Small intestine (tissue), 7 donors: ENCODE measurements at regions not wholly inside any gene's neighbourhood (a gene's known extent, or its start where the extent isn't known, plus 50 kb on each side); places are given as distances from the start of the nearest gene placed in this dataset.
A peak's percentile ranks its signal among the peaks of the same experiment; 100 is the strongest.

ENCODE experiments used
- DNase-seq, 2 donors: peaks; one replicate each; pipeline versions ENCODE4 v3.0.0 to v3.0.0-alpha.2; 2013
- FAIRE-seq: peaks from 2 replicates; lab custom pipeline; 2012; peaks lifted over from hg19 to GRCh38; lab: Jason Lieb, UNC
- H3K27ac ChIP-seq, 3 donors: one replicate each; pipeline ENCODE4 v1.5.1; 2013; ENCODE audit warnings: low read length in 2 of 3, mild to moderate bottlenecking in 2 of 3, control low read depth in 1 of 3, inconsistent platforms in 1 of 3, low read depth in 1 of 3, moderate library complexity in 1 of 3
- H3K27me3 ChIP-seq, 3 donors: one replicate each; pipeline ENCODE4 v1.6.1; 2013; ENCODE audit warnings: low read length in 3 of 3, inconsistent platforms in 1 of 3; ENCODE audit not compliant: control insufficient read depth in 3 of 3, insufficient read depth in 3 of 3
- H3K36me3 ChIP-seq, 3 donors: one replicate each; pipeline ENCODE4 v1.6.1; 2013; ENCODE audit warnings: low read length in 3 of 3, inconsistent platforms in 1 of 3, low read depth in 1 of 3, mild to moderate bottlenecking in 1 of 3, moderate library complexity in 1 of 3; ENCODE audit not compliant: control insufficient read depth in 3 of 3, insufficient read depth in 2 of 3
- H3K4me1 ChIP-seq, 3 donors: one replicate each; pipeline ENCODE4 v1.6.1; 2013; ENCODE audit warnings: low read length in 2 of 3, inconsistent platforms in 1 of 3, low read depth in 1 of 3, mild to moderate bottlenecking in 1 of 3, moderate library complexity in 1 of 3; ENCODE audit not compliant: control insufficient read depth in 3 of 3, insufficient read depth in 2 of 3
- H3K4me3 ChIP-seq, 3 donors: one replicate each; pipeline ENCODE4 v1.5.1; 2013; ENCODE audit warnings: low read length in 3 of 3, control low read depth in 1 of 3, inconsistent platforms in 1 of 3, low read depth in 1 of 3, mild to moderate bottlenecking in 1 of 3, moderate library complexity in 1 of 3
- H3K9me3 ChIP-seq, 2 donors: one replicate each; pipeline ENCODE4 v1.6.1; 2013; ENCODE audit warnings: low read depth in 1 of 2, low read length in 1 of 2; ENCODE audit not compliant: control insufficient read depth in 2 of 2, insufficient read depth in 1 of 2
- WGBS, 3 donors: extraction: QIAGEN DNeasy Blood & Tissue Kit; methylation state at CpG; one replicate each; pipeline ENCODE4 v1.1.7; 2013; 5-methylcytosine and 5-hydroxymethylcytosine counted together
- donor health status: healthy with polysubstance abuse.
- donor health status: control.
- donor health status: control.
- donor health status: Bipolar disorder and iron deficiency.
- donor health status: healthy.

DNA sequence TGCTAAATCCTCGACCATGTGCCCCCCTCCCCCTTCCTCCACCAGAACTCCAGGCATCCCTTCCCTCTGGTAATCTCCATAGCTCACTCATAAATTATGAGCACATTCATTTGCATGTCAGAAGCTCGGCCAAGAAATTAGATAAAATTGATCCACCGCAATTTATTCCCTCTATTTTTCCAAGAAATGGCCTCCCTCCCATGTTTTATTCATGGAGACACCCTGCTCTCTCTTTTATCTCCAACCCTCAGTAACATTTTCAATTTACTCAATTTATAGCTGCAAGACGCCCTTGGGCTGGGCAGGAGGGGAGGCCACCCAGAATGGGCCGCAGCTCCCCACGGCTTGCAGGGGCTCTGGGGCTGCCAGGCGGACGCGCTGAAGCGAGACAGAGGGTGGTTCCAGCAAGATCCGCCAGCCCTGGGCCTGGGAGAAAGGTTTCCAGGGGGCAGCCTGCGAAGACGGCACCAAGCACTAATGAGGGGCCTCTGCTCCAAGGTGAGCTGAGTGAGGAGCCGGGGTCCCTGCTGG is 54.7 kb upstream of the ZNF423 start:
- peaks cover 0 to 6% of the 10 kb centered on the region in 2 donors for H3K9me3 ChIP-seq
- no peaks in the 10 kb centered on the region for H3K36me3 ChIP-seq
- WGBS, 3 donors: 75 to 77% (median 76%) methylated on average over 14 of the region's 14 CpGs
- peaks cover 0 to 12% (median 0%) of the 10 kb centered on the region in 3 donors for H3K4me1 ChIP-seq
- FAIRE-seq (no peak), DNase-seq (no peak)
- H3K27me3 ChIP-seq: peaks cover 0 to 2% (median 0%) of the 10 kb centered on the region in 3 donors
- H3K4me3 ChIP-seq: no peak overlapping the region
- H3K27ac ChIP-seq: no peak overlapping the region

DNA sequence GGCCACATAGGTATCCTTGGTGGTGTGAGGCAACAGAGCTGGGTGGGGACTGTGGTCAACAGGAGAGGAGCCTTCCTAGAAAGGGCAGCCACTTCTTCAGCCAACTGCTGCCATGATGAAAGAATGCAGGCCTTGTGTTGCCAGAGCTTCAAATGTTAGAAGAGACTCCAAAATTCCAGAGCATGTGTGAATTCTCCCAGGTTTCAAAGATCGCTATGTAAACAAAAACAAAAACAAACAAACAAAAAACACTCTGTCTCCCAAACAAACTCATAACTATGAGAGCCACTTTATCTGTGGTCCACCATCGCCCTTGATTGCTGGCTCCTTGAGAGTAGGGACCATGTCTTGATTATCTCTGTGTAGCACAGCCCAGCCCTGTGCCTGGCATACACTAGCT is 55.5 kb upstream of the ZNF423 start:
- Histone ChIP-seq H3K27me3 (peaks cover 0 to 2% (median 0%) of the 10 kb centered on the region in 3 donors), H3K27ac (no peak overlapping the region), H3K4me3 (no peak overlapping the region), H3K36me3 (no peaks in the 10 kb centered on the region), H3K4me1 (peaks cover 0 to 12% (median 0%) of the 10 kb centered on the region in 3 donors), H3K9me3 (peaks cover 0 to 6% of the 10 kb centered on the region in 2 donors)
- DNase-seq (no peak), FAIRE-seq (no peak)
- WGBS, 3 donors: 82 to 95% (median 93%) methylated on average over 2 of the region's 2 CpGs

DNA sequence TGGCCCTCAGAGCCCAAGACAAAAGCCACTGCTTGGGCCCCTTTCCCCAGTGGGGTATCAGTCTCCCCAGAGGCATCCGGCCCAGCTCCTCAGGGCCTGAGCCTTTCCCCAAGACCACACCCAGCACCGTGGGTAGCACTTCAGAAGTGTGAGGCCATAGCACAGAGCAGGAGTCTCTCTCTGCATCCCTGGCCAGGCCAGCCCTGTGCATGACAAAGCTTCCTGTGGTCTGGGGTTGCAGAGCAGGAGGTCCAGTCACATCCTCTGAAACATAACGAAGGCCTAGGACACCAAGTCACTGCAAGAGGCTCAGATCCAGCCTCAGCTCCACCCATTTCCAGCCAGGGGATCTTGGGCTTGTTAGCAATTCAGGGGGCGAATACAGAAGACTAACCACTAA is 56.8 kb upstream of the ZNF423 start:
- no peak overlapping the region for H3K27ac ChIP-seq
- DNase-seq: no peak
- H3K9me3 ChIP-seq: peaks cover 0 to 6% of the 10 kb centered on the region in 2 donors
- no peaks in the 10 kb centered on the region for H3K36me3 ChIP-seq
- 70 to 75% (median 73%) methylated on average over 4 of the region's 4 CpGs for whole genome bisulfite sequencing, 3 donors
- FAIRE-seq: no peak
- H3K4me1 ChIP-seq: peaks cover 0 to 12% (median 0%) of the 10 kb centered on the region in 3 donors
- peaks cover 0 to 2% (median 0%) of the 10 kb centered on the region in 3 donors for H3K27me3 ChIP-seq
- no peak overlapping the region for H3K4me3 ChIP-seq

DNA sequence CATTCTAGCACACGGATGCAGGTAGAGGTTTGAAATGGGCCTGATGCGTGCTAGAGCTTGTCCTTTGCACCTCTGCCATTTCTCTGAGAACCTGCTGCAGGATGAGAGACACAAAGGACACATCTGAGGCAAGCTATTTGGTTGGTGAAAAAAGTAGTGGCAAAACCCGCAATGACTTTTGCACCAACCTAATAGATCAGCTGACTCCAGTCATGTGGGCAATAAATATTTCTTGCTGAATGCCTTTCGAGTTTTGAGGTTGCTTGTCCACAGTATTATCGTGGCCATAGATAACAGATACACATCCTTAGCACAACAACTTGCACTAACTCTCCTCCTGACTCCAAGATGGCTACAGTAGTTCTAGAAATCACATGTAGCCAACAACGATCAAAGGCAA is 57.8 kb upstream of the ZNF423 start:
- Histone ChIP-seq H3K27me3 (peaks cover 0 to 2% (median 0%) of the 10 kb centered on the region in 3 donors), H3K36me3 (no peaks in the 10 kb centered on the region), H3K4me3 (no peak overlapping the region), H3K4me1 (peaks cover 0 to 12% (median 0%) of the 10 kb centered on the region in 3 donors), H3K9me3 (peaks cover 0 to 6% of the 10 kb centered on the region in 2 donors), H3K27ac (peak overlapping the region in 1 of 3 donors; percentile 25)
- no peak for FAIRE-seq
- peak in 1 of 2 donors; percentile 71 for DNase-seq
- 62 to 79% (median 63%) methylated on average over 6 of the region's 6 CpGs for WGBS, 3 donors

DNA sequence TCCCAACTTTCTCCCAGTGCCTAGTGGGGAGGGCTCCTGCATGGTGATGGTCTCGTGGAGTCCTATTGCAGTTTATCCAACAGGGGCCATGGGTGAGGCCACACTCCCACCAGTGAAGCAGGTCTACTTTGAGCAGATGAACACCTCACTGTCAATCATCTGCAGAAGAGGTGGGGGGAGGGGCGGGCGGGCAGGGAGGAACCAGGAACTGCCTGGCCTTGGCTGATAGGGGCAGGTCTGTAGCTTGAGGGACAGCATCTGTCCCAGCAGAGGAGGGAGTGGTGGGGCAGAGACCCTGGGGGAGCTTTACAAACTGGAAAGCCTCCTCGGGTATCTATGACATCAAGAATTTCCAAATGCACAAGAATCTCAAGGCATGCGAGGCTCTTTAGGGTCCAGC is 58.7 kb upstream of the ZNF423 start:
- Histone ChIP-seq H3K9me3 (peaks cover 0 to 6% of the 10 kb centered on the region in 2 donors), H3K27ac (no peak overlapping the region), H3K4me1 (peaks cover 0 to 12% (median 0%) of the 10 kb centered on the region in 3 donors), H3K4me3 (no peak overlapping the region), H3K36me3 (no peaks in the 10 kb centered on the region), H3K27me3 (peaks cover 0 to 2% (median 0%) of the 10 kb centered on the region in 3 donors)
- 61 to 70% (median 70%) methylated on average over 5 of the region's 5 CpGs for WGBS, 3 donors
- DNase-seq: no peak
- no peak for FAIRE-seq

DNA sequence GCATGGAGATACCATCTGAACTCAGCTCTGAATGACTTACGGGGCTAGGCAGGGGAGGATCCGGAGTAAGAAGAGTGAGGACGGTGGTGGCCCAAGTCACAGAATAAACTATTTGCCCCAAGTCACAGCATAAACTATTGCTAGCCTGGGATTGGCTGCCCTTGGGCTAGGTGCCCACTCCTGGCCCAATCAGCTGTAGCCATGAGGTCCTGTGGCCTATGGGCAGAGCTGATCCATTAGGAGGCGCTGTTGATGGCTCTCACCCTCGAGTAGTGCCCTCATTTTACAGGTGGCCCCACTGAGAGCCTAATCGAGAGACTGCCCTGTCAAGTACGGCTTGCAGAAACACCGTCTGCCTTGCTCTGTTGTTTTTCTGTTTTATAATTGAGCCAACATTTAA is 62.3 kb upstream of the ZNF423 start:
- FAIRE-seq (no peak), DNase-seq (no peak)
- 81 to 89% (median 84%) methylated on average over 8 of the region's 8 CpGs for WGBS, 3 donors
- Histone ChIP-seq H3K36me3 (no peaks in the 10 kb centered on the region), H3K4me1 (peaks cover 0 to 13% (median 0%) of the 10 kb centered on the region in 3 donors), H3K27ac (no peak overlapping the region), H3K27me3 (peaks cover 0 to 2% (median 0%) of the 10 kb centered on the region in 3 donors), H3K9me3 (no peaks in the 10 kb centered on the region), H3K4me3 (no peak overlapping the region)

DNA sequence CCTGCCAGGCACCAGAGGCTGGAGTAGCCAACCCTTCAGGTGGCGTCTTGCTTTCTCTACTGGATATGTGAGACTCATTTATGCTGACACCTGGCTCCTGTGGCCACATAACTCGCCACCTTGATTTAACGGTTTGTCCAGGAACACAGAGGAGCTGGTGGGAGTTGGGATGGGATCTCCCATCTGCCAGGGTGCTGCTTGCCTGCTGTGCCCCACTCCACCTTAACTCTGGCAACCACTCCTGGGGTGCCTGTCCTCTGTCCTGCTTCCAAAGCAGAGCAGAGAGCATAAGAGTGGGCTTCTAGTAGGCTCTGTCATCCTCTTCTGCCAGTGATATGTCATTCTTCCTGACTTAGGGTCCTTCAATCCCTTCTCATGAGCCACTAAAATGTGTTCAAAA is 63.4 kb upstream of the ZNF423 start:
- Histone ChIP-seq H3K36me3 (no peaks in the 10 kb centered on the region), H3K4me1 (peaks cover 0 to 6% (median 0%) of the 10 kb centered on the region in 3 donors), H3K27me3 (no peaks in the 10 kb centered on the region), H3K9me3 (peaks cover 0 to 2% of the 10 kb centered on the region in 2 donors), H3K4me3 (no peak overlapping the region), H3K27ac (no peak overlapping the region)
- DNase-seq (no peak), FAIRE-seq (no peak)
- WGBS, 3 donors: 84 to 89% (median 88%) methylated on average over 3 of the region's 3 CpGs

DNA sequence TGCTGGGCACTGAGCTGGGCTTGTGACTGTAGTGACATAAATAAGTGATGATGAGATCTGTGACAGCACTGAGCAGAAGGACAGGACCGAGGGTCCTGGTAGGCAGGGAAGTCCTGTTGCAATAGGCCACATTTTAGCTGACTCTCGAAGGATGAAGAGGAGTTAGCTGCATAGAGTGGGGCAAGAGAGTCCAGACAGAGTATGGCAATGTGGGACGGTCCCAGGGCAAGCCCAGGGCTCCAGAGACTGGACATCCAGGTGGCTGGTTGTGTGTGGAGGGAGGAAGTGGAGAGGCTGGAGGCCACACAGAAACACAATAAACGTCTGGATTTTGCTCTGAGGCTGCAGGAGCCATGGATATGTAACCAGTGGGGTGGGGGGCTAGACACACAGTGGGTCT is 64.5 kb upstream of the ZNF423 start:
- Histone ChIP-seq H3K27ac (no peak overlapping the region), H3K9me3 (peaks cover 0 to 2% of the 10 kb centered on the region in 2 donors), H3K27me3 (no peaks in the 10 kb centered on the region), H3K4me1 (peaks cover 0 to 4% (median 0%) of the 10 kb centered on the region in 3 donors), H3K4me3 (no peak overlapping the region), H3K36me3 (no peaks in the 10 kb centered on the region)
- FAIRE-seq (no peak), DNase-seq (no peak)
- WGBS, 3 donors: 75 to 79% (median 79%) methylated on average over 4 of the region's 4 CpGs

DNA sequence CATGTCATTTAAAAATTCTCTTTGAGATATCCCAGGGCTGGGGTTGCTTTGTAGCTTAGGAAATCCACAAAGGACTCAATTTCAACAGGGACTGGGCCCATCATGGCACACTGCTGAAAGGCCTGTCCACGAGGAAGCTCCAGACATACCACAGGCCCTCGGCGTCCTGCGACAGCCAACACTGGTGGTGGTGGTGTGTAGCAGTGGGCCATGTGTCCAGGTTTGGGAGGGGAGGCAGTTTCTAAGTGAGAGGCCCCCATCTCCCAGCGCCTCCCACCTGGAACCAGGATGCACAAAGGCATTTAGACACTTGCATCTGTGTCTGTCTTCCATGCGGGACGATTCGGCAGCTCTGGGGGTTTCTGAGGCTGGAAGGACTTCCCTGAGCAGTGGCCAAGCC is 65.2 kb upstream of the ZNF423 start:
- H3K27me3 ChIP-seq: no peaks in the 10 kb centered on the region
- no peak overlapping the region for H3K27ac ChIP-seq
- no peak overlapping the region for H3K4me3 ChIP-seq
- DNase-seq (no peak), FAIRE-seq (no peak)
- peaks cover 0 to 4% (median 0%) of the 10 kb centered on the region in 3 donors for H3K4me1 ChIP-seq
- 88 to 93% (median 92%) methylated on average over 8 of the region's 8 CpGs for WGBS, 3 donors
- peaks cover 0 to 2% of the 10 kb centered on the region in 2 donors for H3K9me3 ChIP-seq
- H3K36me3 ChIP-seq: no peaks in the 10 kb centered on the region
